ENCODE measurements at regions not wholly inside any gene's neighbourhood (a gene's known extent, or its start where the extent isn't known, plus 50 kb on each side); places are given as distances from the start of the nearest gene placed in this dataset.

DNA sequence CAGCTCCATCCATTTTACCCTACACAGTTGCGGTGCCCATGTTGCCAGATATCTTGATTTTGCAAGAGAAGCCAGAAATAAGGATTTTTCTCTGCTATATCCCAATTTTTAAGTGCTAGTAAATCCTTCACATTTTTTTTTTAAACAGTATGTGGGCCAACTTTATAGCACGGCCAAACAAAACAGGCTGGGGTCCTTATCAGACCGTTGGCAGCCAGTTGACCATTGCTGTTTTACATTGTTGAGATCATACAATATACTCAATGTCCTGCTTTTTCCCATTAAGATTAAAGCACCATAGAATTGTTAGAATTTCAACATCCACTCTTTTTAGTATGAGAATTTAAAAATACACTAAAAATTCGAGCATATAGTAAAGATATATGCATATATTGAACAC lies 150.9 kb downstream of the SPCS3 start:
- no peaks in the 10 kb centered on the region for H3K4me1 ChIP-seq

DNA sequence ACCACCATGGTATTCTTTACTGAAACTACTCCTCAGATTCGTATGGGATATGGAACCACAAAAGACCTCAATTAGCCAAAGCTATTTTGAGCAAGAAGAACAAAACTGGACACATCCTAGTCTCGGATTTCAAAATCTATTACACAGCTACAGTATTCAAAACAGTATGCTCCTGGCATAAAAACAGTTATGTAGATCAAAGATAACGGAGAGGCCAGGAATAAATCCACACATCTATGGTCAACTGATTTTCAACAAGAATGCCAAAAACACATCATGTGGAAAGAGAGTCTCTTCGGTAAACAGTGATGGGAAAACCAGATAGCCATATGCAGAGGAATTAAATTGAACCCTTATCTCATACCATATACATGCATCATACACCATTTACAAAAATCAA lies 155.3 kb downstream of the SPCS3 start:
- Histone ChIP-seq H3K27ac (no peak overlapping the region), H3K36me3 (no peaks in the 10 kb centered on the region), H3K27me3 (no peaks in the 10 kb centered on the region), H3K9me3 (peaks cover 0 to 27% (median 7%) of the 10 kb centered on the region in 4 donors), H3K4me3 (no peak overlapping the region), H3K4me1 (no peaks in the 10 kb centered on the region)
- no peak for TF ChIP-seq CTCF (IDR thresholded peaks at IDR 0.05)
- TF ChIP-seq POLR2AphosphoS5 (IDR thresholded peaks at IDR 0.05) = no peak
- no peak for TF ChIP-seq EP300 (IDR thresholded peaks at IDR 0.05)
- no peak for TF ChIP-seq POLR2A (IDR thresholded peaks at IDR 0.05)
- intact Hi-C loops (cut with DNase I; ENCODE audit: low total_unique reads) = no loop called here
- DNase-seq = no peak
- WGBS, 5 donors = 61 to 88% (median 81%) methylated on average over 4 of the region's 4 CpGs

More for the DNA sequence above, 150.9 kb downstream of the SPCS3 start:
- 52 to 61% (median 59%) methylated on average over 4 of the region's 4 CpGs for WGBS, 5 donors
- Histone ChIP-seq H3K27me3 (no peaks in the 10 kb centered on the region), H3K36me3 (no peaks in the 10 kb centered on the region), H3K4me3 (no peak overlapping the region), H3K27ac (no peak overlapping the region), H3K9me3 (peaks cover 0 to 15% (median 4%) of the 10 kb centered on the region in 4 donors)
- TF ChIP-seq CTCF (IDR thresholded peaks at IDR 0.05) (no peak), POLR2AphosphoS5 (IDR thresholded peaks at IDR 0.05) (no peak), EP300 (IDR thresholded peaks at IDR 0.05) (no peak), POLR2A (IDR thresholded peaks at IDR 0.05) (no peak)
- DNase-seq = no peak
- intact Hi-C loops (cut with DNase I; ENCODE audit: low total_unique reads) = no loop called here

DNA sequence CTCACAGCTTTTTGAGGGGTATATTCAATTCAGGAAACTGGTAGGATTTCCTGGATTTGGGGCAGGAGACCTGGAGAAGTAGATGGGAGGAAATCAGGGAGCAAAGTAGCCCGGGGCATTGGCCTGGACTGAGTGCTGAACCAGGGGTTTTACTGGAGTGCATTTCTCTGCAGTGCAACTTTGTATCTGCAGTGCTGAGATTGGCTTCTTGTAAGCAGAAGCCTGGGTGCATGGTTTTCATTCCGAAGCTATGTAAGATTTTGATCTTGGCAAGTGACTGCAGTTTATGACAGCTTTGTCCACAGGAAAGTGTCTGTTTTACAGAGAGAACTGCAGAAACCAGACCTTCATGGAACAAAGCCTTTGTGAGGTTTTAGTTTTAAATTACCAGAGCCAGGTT lies 158.3 kb downstream of the SPCS3 start:
- Histone ChIP-seq H3K9me3 (peaks cover 0 to 20% (median 9%) of the 10 kb centered on the region in 4 donors), H3K4me3 (no peak overlapping the region), H3K27ac (no peak overlapping the region), H3K36me3 (no peaks in the 10 kb centered on the region), H3K4me1 (no peaks in the 10 kb centered on the region), H3K27me3 (no peaks in the 10 kb centered on the region)
- 45 to 55% (median 53%) methylated on average over 2 of the region's 2 CpGs for WGBS, 5 donors
- no peak for DNase-seq
- intact Hi-C loops (cut with DNase I; ENCODE audit: low total_unique reads) = no loop called here
- TF ChIP-seq POLR2AphosphoS5 (IDR thresholded peaks at IDR 0.05) (no peak), CTCF (IDR thresholded peaks at IDR 0.05) (no peak), POLR2A (IDR thresholded peaks at IDR 0.05) (no peak), EP300 (IDR thresholded peaks at IDR 0.05) (no peak)

DNA sequence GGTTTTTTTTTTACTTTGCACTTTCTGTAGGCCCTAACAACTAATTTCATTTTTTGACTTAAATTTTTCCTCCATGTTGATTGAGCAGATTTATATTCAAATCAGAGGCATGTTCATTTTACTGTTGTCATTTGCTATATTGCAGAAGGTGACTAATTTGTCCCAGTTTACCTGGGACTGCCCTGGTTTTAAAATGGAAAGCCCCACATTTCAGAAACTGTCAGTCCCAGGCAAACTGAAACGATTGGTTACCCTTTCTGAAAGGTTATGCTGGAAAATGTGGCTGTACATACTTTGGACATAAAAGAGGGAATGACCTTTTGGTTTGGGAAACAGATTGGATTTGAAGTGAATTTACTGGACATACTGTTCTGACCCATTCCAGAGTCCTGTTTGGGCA lies 160.0 kb downstream of the SPCS3 start:
- no peak for DNase-seq
- no peak overlapping the region for H3K4me3 ChIP-seq
- H3K36me3 ChIP-seq = no peaks in the 10 kb centered on the region
- H3K27me3 ChIP-seq = no peaks in the 10 kb centered on the region
- no peak for TF ChIP-seq CTCF (IDR thresholded peaks at IDR 0.05)
- TF ChIP-seq EP300 (IDR thresholded peaks at IDR 0.05) = no peak
- TF ChIP-seq POLR2AphosphoS5 (IDR thresholded peaks at IDR 0.05) = no peak
- TF ChIP-seq POLR2A (IDR thresholded peaks at IDR 0.05) = no peak
- no peak overlapping the region for H3K27ac ChIP-seq
- intact Hi-C loops (cut with DNase I; ENCODE audit: low total_unique reads) = no loop called here
- no peaks in the 10 kb centered on the region for H3K4me1 ChIP-seq
- WGBS, 5 donors = 57 to 81% (median 73%) methylated on average over 1 of the region's 1 CpG
- peaks cover 0 to 12% (median 9%) of the 10 kb centered on the region in 4 donors for H3K9me3 ChIP-seq

Measured in stomach (tissue), 8 donors.